ENCODE measurements at regions not wholly inside any gene's neighbourhood (a gene's known extent, or its start where the extent isn't known, plus 50 kb on each side); places are given as distances from the start of the nearest gene placed in this dataset.
"Not testable (repeated sequence)": the region's sequence is repeated elsewhere in the genome, so short reads cannot be mapped to it uniquely, and the experiment has no call there.

DNA sequence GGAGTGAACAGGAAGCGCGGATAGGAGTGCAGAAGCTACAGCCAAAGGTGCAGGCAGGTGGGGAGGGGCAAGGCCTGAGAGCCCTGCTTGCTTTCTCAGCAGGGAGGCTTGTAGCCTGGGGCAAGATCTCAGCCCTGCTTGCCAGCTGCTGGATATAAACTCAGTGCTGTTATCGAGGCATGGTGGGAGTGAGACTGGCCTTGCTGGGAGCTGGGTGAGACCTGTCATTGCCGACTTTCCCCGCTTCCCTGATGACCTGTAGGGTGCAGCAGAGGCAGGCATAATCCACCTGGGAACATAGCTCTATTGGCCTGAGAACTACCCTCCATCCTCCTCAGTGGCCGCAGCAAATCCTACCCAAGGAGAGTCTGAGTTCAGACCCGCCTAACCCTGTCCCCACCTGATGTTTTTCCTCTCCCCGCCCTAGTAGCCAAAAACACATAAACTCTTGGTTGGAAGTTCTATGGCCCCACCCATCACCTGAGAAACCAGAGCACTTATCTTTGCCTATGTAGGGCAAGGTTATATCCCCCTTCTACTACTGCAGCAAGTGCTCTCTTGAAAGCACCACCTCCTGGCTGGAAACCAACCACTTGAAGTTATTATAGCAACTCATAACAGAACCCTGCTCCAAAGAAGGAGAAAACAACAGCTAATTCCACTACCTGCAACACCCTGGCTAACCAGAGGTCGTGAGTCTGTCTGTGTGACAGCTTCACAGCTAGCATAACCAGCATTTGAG is 80.7 kb downstream of the FHIP1A start:
- FAIRE-seq, result no peak

GRCh38 chr4:151495612-151496011 is 86.6 kb downstream of the FHIP1A start:
- ATAC-seq; H3K4me3 ChIP-seq; H3K4me1 ChIP-seq; H3K36me3 ChIP-seq; H3K27me3 ChIP-seq; H3K9me3 ChIP-seq; intact Hi-C loops (cut with DNase I); H3K27ac ChIP-seq; DNase-seq; FAIRE-seq: not testable (repeated sequence)
- 81 to 91% methylated on average over 3 of the region's 3 CpGs for WGBS, 2 donors

More for the DNA sequence above, 80.7 kb downstream of the FHIP1A start:
- Histone ChIP-seq H3K36me3 (no peaks in the 10 kb centered on the region), H3K9me3 (no peaks in the 10 kb centered on the region), H3K4me3 (no peak overlapping the region), H3K27ac (no peak overlapping the region), H3K27me3 (no peaks in the 10 kb centered on the region), H3K4me1 (no peaks in the 10 kb centered on the region)
- ATAC-seq (no peak), DNase-seq (no peak)
- WGBS, 2 donors, result 92 to 97% methylated on average over 9 of the region's 9 CpGs
- TF ChIP-seq, protein P1, sequence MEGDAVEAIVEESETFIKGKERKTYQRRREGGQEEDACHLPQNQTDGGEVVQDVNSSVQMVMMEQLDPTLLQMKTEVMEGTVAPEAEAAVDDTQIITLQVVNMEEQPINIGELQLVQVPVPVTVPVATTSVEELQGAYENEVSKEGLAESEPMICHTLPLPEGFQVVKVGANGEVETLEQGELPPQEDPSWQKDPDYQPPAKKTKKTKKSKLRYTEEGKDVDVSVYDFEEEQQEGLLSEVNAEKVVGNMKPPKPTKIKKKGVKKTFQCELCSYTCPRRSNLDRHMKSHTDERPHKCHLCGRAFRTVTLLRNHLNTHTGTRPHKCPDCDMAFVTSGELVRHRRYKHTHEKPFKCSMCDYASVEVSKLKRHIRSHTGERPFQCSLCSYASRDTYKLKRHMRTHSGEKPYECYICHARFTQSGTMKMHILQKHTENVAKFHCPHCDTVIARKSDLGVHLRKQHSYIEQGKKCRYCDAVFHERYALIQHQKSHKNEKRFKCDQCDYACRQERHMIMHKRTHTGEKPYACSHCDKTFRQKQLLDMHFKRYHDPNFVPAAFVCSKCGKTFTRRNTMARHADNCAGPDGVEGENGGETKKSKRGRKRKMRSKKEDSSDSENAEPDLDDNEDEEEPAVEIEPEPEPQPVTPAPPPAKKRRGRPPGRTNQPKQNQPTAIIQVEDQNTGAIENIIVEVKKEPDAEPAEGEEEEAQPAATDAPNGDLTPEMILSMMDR (IDR thresholded peaks at IDR 0.05), result no peak
- intact Hi-C loops (cut with DNase I), result no loop called here

- intact Hi-C loops (cut with DNase I); DNase-seq; FAIRE-seq; H3K4me3 ChIP-seq; H3K27ac ChIP-seq; H3K4me1 ChIP-seq; H3K27me3 ChIP-seq; H3K36me3 ChIP-seq; ATAC-seq; H3K9me3 ChIP-seq: not testable (repeated sequence)
- 93 to 97% methylated on average over 8 to 11 of the region's 11 CpGs for WGBS, 2 donors
Measured at GRCh38 chr4:151511548-151511947, 102.6 kb downstream of the FHIP1A start.

DNA sequence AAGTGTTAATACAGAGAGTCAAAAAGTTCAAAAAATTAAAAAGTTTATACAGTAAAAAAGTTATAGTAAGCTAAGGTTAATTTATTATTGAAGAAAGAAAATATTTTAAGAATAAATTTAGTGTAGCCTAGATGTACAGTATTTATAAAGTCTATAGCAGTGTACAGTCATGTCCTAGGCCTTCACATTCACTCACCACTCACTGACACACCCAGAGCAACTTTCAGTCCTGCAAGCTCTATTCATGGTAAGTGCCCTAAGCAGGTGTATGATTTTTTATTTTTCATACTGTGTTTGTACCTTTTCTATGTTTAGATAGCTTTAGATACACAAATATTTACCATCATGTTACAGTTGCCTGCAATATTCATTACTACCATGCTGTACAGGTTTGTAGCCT is 108.9 kb downstream of the FHIP1A start:
- DNase-seq, result no peak
- intact Hi-C loops (cut with DNase I), result no loop called here
- Histone ChIP-seq H3K36me3 (no peaks in the 10 kb centered on the region), H3K4me3 (no peak overlapping the region), H3K4me1 (peaks cover 0 to 3% (median 0%) of the 10 kb centered on the region in 3 donors), H3K9me3 (no peaks in the 10 kb centered on the region), H3K27me3 (no peaks in the 10 kb centered on the region), H3K27ac (no peak overlapping the region)
- TF ChIP-seq, protein P1 (IDR thresholded peaks at IDR 0.05), result no peak
- FAIRE-seq, result no peak
- no peak for ATAC-seq

DNA sequence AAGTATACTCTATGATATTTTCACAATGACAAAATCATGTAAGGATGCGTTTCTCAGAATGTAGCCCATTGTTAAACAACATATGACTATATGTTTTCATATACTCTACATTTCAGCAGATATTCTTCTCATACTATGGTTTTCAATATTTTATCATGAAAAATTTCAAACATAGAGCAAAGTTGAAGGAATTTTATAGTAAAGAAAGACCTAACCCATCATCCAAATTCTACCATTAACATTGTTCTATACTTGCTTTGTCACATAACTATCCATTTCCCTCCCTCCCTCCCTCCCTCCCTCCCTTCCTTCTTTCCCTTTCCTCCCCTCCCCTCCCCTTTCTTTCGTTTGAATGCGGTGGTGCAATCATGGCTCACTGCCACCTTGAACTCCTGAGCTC is 109.4 kb downstream of the FHIP1A start:
- 66 to 68% methylated on average over 3 of the region's 3 CpGs for WGBS, 2 donors
- Histone ChIP-seq H3K4me1 (peaks cover 0 to 3% (median 0%) of the 10 kb centered on the region in 3 donors), H3K27me3 (no peaks in the 10 kb centered on the region), H3K27ac (no peak overlapping the region), H3K36me3 (no peaks in the 10 kb centered on the region), H3K4me3 (no peak overlapping the region), H3K9me3 (no peaks in the 10 kb centered on the region)
- intact Hi-C loops (cut with DNase I), result no loop called here
- TF ChIP-seq, protein P1 (IDR thresholded peaks at IDR 0.05), result no peak
- DNase-seq (no peak), FAIRE-seq (no peak), ATAC-seq (no peak)

- intact Hi-C loops (cut with DNase I), result no loop called here
- Histone ChIP-seq H3K27ac (no peak overlapping the region), H3K27me3 (no peaks in the 10 kb centered on the region), H3K4me1 (peaks cover 0 to 3% (median 0%) of the 10 kb centered on the region in 3 donors), H3K4me3 (no peak overlapping the region), H3K9me3 (no peaks in the 10 kb centered on the region), H3K36me3 (no peaks in the 10 kb centered on the region)
- no peak for FAIRE-seq
- no peak for DNase-seq
- TF ChIP-seq, protein P1 (IDR thresholded peaks at IDR 0.05), result no peak
- WGBS, 2 donors, result 80 to 84% methylated on average over 2 of the region's 2 CpGs
- ATAC-seq, result no peak
Measured at GRCh38 chr4:151519728-151520415, 110.9 kb downstream of the FHIP1A start.
